ENCODE measurements at regions not wholly inside any gene's neighbourhood (a gene's known extent, or its start where the extent isn't known, plus 50 kb on each side); places are given as distances from the start of the nearest gene placed in this dataset.

- TF ChIP-seq ZFP1 (CRISPR knock-in tag; IDR thresholded peaks at IDR 0.05) (no peak), TOPORS (CRISPR knock-in tag; IDR thresholded peaks at IDR 0.05) (no peak), RCOR2 (CRISPR knock-in tag; IDR thresholded peaks at IDR 0.05) (peak; percentile 85), ZFP62 (CRISPR knock-in tag; IDR thresholded peaks at IDR 0.05) (no peak), ETV6 (CRISPR knock-in tag; conservative IDR thresholded peaks at IDR 0.05) (no peak), NR2F1 (CRISPR knock-in tag; IDR thresholded peaks at IDR 0.05) (no peak), PHF20 (CRISPR knock-in tag; IDR thresholded peaks at IDR 0.05) (no peak), EP300 (IDR thresholded peaks at IDR 0.05; ENCODE audit: low read depth in 2 of 2, low read length in 2 of 2) (0 out of 4 replicates have a peak, but pooled peaks of 1 of the 2 experiments have one; percentile 40), EP300 (CRISPR knock-in tag; IDR thresholded peaks at IDR 0.05; ENCODE audit: borderline replicate concordance) (no peak; the same call in 1 of the 2 replicates), ZNF563 (CRISPR knock-in tag; IDR thresholded peaks at IDR 0.05) (no peak), MEF2D (CRISPR knock-in tag; IDR thresholded peaks at IDR 0.05) (no peak), ZNF18 (CRISPR knock-in tag; IDR thresholded peaks at IDR 0.05; ENCODE audit: insufficient replicate concordance) (no peak), ZNF333 (CRISPR knock-in tag; IDR thresholded peaks at IDR 0.05; ENCODE audit: borderline replicate concordance) (no peak), GPN1 (CRISPR knock-in tag; IDR thresholded peaks at IDR 0.05; ENCODE audit: borderline replicate concordance) (no peak), PAF1 (CRISPR knock-in tag; IDR thresholded peaks at IDR 0.05) (no peak), ZMYM3 (CRISPR knock-in tag; IDR thresholded peaks at IDR 0.05) (peak; percentile 92), ZNF547 (CRISPR knock-in tag; IDR thresholded peaks at IDR 0.05) (no peak), ZNF431 (CRISPR knock-in tag; IDR thresholded peaks at IDR 0.05; ENCODE audit: borderline replicate concordance, low read depth) (no peak), ZBTB37 (CRISPR knock-in tag; IDR thresholded peaks at IDR 0.05) (no peak), TIGD3 (CRISPR knock-in tag; IDR thresholded peaks at IDR 0.05; ENCODE audit: borderline replicate concordance) (no peak), RAD51 (IDR thresholded peaks at IDR 0.05; ENCODE audit: borderline replicate concordance) (no peak), MED8 (CRISPR knock-in tag; IDR thresholded peaks at IDR 0.05; ENCODE audit: insufficient replicate concordance) (no peak), CTCF (CRISPR knock-in tag; IDR thresholded peaks at IDR 0.05) (peak; percentile 95), TRIM24 (CRISPR knock-in tag; IDR thresholded peaks at IDR 0.05) (no peak), ZMYM2 (CRISPR knock-in tag; IDR thresholded peaks at IDR 0.05) (peak; percentile 80; the same call in 1 of the 2 replicates), XBP1 (CRISPR knock-in tag; IDR thresholded peaks at IDR 0.05) (peak; percentile 30; the same call in 1 of the 2 replicates)
Measured at GRCh38 chr14:94681300-94682060, 69.3 kb downstream of the SERPINA3 start (continued).

All from HepG2 (cell line).